NCI-H526 treated with DMSO at 0.1 percent for 48 hours (cell line): ENCODE measurements at regions not wholly inside any gene's neighbourhood (a gene's known extent, or its start where the extent isn't known, plus 50 kb on each side); places are given as distances from the start of the nearest gene placed in this dataset.

Source experiments
- DNase-seq: peaks from one replicate; lab custom pipeline; 2025; lab: John Stamatoyannopoulos, UW

- DNase-seq = no peak
Measured at GRCh38 chr17:5785867-5786509, 201.7 kb upstream of the NLRP1 start.

- no peak for DNase-seq
Measured at GRCh38 chr17:5786510-5786875, 202.2 kb upstream of the NLRP1 start.

GRCh38 chr17:5788266-5788900 is 204.1 kb upstream of the NLRP1 start:
- DNase-seq = no peak

- no peak for DNase-seq
Measured at GRCh38 chr17:5789528-5789927, 205.2 kb upstream of the NLRP1 start.

GRCh38 chr17:5793157-5793556 is 208.8 kb upstream of the NLRP1 start:
- no peak for DNase-seq

GRCh38 chr17:5793899-5794298 is 209.6 kb upstream of the NLRP1 start:
- no peak for DNase-seq

- DNase-seq = no peak
Measured at GRCh38 chr17:5794385-5794784, 210.1 kb upstream of the NLRP1 start.

- no peak for DNase-seq
Measured at GRCh38 chr17:5794881-5795506, 210.7 kb upstream of the NLRP1 start.

GRCh38 chr17:5797447-5798050 is 213.2 kb upstream of the NLRP1 start:
- DNase-seq = no peak

- no peak for DNase-seq
Measured at GRCh38 chr17:5798094-5798493, 213.8 kb upstream of the NLRP1 start.

- no peak for DNase-seq
Measured at GRCh38 chr17:5800131-5800530, 215.8 kb upstream of the NLRP1 start.

- DNase-seq = no peak
Measured at GRCh38 chr17:5800646-5801045, 216.3 kb upstream of the NLRP1 start.

- no peak for DNase-seq
Measured at GRCh38 chr17:5804251-5804650, 219.9 kb upstream of the NLRP1 start.

GRCh38 chr17:5809056-5809455 is 224.7 kb upstream of the NLRP1 start:
- no peak for DNase-seq

GRCh38 chr17:5809580-5810188 is 225.4 kb upstream of the NLRP1 start:
- DNase-seq = no peak

GRCh38 chr17:5812590-5812989 is 228.3 kb upstream of the NLRP1 start:
- no peak for DNase-seq

- DNase-seq = no peak
Measured at GRCh38 chr17:5813357-5813756, 229.0 kb upstream of the NLRP1 start.

- no peak for DNase-seq
Measured at GRCh38 chr17:5815396-5815795, 231.1 kb upstream of the NLRP1 start.

GRCh38 chr17:5816491-5817070 is 232.3 kb upstream of the NLRP1 start:
- no peak for DNase-seq

- no peak for DNase-seq
Measured at GRCh38 chr17:5817475-5818395, 233.4 kb upstream of the NLRP1 start.

- DNase-seq = no peak
Measured at GRCh38 chr17:5819396-5819795, 235.1 kb upstream of the NLRP1 start.
